HEK293 (cell line): ENCODE measurements at regions not wholly inside any gene's neighbourhood (a gene's known extent, or its start where the extent isn't known, plus 50 kb on each side); places are given as distances from the start of the nearest gene placed in this dataset.

Experiments
- GLI4 ChIP-seq: fragments of 450-650 bp; formaldehyde crosslinking; IDR thresholded peaks from 2 replicates; pipeline ENCODE4 v1.5.1; 2016; ENCODE audit warnings: missing biosample characterization, missing genetic modification characterization
- ZBTB21 ChIP-seq: fragments of 450-650 bp; formaldehyde crosslinking; IDR thresholded peaks from 2 replicates; pipeline ENCODE4 v1.5.1; 2017; ENCODE audit warnings: missing biosample characterization, missing genetic modification characterization
- ZFP37 ChIP-seq: fragments of 450-650 bp; formaldehyde crosslinking; IDR thresholded peaks from 2 replicates; pipeline ENCODE4 v1.5.1; 2016; ENCODE audit warnings: missing biosample characterization, missing genetic modification characterization
- ZFP69B ChIP-seq: fragments of 450-650 bp; formaldehyde crosslinking; IDR thresholded peaks from 2 replicates; pipeline ENCODE4 v1.5.1; 2016; ENCODE audit warnings: missing biosample characterization, missing genetic modification characterization
- ZNF2 ChIP-seq: fragments of 450-650 bp; formaldehyde crosslinking; IDR thresholded peaks from 2 replicates; pipeline ENCODE4 v1.5.1; 2016; ENCODE audit warnings: missing biosample characterization, missing genetic modification characterization
- ZNF558 ChIP-seq: fragments of 450-650 bp; formaldehyde crosslinking; IDR thresholded peaks from 2 replicates; pipeline ENCODE4 v1.5.1; 2016; ENCODE audit warnings: missing biosample characterization, missing genetic modification characterization
- ZNF561 ChIP-seq: fragments of 450-650 bp; IDR thresholded peaks from 2 replicates; pipeline ENCODE4 v1.5.1; 2018; ENCODE audit warnings: missing biosample characterization, missing genetic modification characterization, borderline replicate concordance
- ZNF747 ChIP-seq: fragments of 450-650 bp; formaldehyde crosslinking; IDR thresholded peaks from 2 replicates; pipeline ENCODE4 v1.5.1; 2016; ENCODE audit warnings: missing biosample characterization, missing genetic modification characterization
- TF ChIP-seq, protein P1 (sequence below): fragments of 450-650 bp; formaldehyde crosslinking; IDR thresholded peaks from 2 replicates; pipeline ENCODE4 v1.5.1; 2016; ENCODE audit warnings: missing biosample characterization, missing genetic modification characterization
- TF ChIP-seq, protein P2 (sequence below): fragments of 450-650 bp; formaldehyde crosslinking; IDR thresholded peaks from 2 replicates; pipeline ENCODE4 v1.5.1; 2016; ENCODE audit warnings: missing biosample characterization, missing genetic modification characterization
- TF ChIP-seq, protein P3 (sequence below): fragments of 450-650 bp; formaldehyde crosslinking; IDR thresholded peaks from 2 replicates; pipeline ENCODE4 v1.5.1; 2016; ENCODE audit warnings: missing biosample characterization, missing genetic modification characterization

DNA sequence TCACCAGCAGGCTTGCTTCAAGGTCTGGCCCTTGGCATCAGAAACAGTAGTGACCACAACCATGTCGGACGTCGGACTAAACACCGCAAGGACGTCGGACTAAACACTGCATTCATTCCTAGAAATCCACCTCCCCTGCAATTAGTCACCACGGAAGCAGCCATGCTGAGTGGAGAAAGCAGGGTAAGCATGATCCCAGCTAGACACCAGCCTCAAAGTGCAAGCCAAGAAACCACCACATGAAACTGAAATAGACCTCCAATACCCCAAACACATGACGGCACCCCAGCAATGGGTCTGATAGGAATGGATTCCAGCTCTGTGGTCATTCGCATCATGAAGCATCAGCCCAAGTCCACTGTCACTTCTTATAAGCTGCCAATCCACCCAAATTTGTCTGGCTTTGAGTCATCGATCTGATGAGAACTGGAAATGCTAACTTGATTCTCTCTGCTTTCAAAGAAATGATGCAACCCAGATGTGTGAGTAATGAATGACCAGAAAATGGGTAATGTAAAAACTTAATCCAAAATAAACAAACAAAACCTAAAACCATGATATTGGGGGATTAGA lies 348.3 kb upstream of the TMCO5A start:
- TF ChIP-seq ZNF747 (no peak), ZFP69B (no peak), ZNF2 (tag by site-specific recombination) (no peak), ZBTB21 (no peak), GLI4 (tag by site-specific recombination) (no peak), ZFP37 (tag by site-specific recombination) (no peak), ZNF561 (tag by site-specific recombination) (no peak), ZNF558 (tag by site-specific recombination) (no peak)
- TF ChIP-seq, protein P1, sequence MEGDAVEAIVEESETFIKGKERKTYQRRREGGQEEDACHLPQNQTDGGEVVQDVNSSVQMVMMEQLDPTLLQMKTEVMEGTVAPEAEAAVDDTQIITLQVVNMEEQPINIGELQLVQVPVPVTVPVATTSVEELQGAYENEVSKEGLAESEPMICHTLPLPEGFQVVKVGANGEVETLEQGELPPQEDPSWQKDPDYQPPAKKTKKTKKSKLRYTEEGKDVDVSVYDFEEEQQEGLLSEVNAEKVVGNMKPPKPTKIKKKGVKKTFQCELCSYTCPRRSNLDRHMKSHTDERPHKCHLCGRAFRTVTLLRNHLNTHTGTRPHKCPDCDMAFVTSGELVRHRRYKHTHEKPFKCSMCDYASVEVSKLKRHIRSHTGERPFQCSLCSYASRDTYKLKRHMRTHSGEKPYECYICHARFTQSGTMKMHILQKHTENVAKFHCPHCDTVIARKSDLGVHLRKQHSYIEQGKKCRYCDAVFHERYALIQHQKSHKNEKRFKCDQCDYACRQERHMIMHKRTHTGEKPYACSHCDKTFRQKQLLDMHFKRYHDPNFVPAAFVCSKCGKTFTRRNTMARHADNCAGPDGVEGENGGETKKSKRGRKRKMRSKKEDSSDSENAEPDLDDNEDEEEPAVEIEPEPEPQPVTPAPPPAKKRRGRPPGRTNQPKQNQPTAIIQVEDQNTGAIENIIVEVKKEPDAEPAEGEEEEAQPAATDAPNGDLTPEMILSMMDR (tag by site-specific recombination) = no peak
- TF ChIP-seq, protein P2, sequence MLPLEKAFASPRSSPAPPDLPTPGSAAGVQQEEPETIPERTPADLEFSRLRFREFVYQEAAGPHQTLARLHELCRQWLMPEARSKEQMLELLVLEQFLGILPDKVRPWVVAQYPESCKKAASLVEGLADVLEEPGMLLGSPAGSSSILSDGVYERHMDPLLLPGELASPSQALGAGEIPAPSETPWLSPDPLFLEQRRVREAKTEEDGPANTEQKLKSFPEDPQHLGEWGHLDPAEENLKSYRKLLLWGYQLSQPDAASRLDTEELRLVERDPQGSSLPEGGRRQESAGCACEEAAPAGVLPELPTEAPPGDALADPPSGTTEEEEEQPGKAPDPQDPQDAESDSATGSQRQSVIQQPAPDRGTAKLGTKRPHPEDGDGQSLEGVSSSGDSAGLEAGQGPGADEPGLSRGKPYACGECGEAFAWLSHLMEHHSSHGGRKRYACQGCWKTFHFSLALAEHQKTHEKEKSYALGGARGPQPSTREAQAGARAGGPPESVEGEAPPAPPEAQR (tag by site-specific recombination) = no peak
- TF ChIP-seq, protein P3, sequence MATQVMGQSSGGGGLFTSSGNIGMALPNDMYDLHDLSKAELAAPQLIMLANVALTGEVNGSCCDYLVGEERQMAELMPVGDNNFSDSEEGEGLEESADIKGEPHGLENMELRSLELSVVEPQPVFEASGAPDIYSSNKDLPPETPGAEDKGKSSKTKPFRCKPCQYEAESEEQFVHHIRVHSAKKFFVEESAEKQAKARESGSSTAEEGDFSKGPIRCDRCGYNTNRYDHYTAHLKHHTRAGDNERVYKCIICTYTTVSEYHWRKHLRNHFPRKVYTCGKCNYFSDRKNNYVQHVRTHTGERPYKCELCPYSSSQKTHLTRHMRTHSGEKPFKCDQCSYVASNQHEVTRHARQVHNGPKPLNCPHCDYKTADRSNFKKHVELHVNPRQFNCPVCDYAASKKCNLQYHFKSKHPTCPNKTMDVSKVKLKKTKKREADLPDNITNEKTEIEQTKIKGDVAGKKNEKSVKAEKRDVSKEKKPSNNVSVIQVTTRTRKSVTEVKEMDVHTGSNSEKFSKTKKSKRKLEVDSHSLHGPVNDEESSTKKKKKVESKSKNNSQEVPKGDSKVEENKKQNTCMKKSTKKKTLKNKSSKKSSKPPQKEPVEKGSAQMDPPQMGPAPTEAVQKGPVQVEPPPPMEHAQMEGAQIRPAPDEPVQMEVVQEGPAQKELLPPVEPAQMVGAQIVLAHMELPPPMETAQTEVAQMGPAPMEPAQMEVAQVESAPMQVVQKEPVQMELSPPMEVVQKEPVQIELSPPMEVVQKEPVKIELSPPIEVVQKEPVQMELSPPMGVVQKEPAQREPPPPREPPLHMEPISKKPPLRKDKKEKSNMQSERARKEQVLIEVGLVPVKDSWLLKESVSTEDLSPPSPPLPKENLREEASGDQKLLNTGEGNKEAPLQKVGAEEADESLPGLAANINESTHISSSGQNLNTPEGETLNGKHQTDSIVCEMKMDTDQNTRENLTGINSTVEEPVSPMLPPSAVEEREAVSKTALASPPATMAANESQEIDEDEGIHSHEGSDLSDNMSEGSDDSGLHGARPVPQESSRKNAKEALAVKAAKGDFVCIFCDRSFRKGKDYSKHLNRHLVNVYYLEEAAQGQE = no peak
